ENCODE measurements at regions not wholly inside any gene's neighbourhood (a gene's known extent, or its start where the extent isn't known, plus 50 kb on each side); places are given as distances from the start of the nearest gene placed in this dataset.
A peak's percentile ranks its signal among the peaks of the same experiment; 100 is the strongest.

GRCh38 chr4:189792924-189793618 is 147.6 kb upstream of the FRG1 start:
- WGBS, 2 donors: 18 to 21% methylated on average over 20 of the region's 20 CpGs
- no peak overlapping the region for H3K4me3 ChIP-seq
- peak; percentile 93 to 99 (median 96) for ATAC-seq
- no peaks in the 10 kb centered on the region for H3K9me3 ChIP-seq
- H3K27me3 ChIP-seq: no peaks in the 10 kb centered on the region
- no peak for FAIRE-seq
- DNase-seq: peak; percentile 41 to 87 (median 76)
- H3K27ac ChIP-seq: no peak overlapping the region
- TF ChIP-seq CTCF (IDR thresholded peaks at IDR 0.05): peak; percentile 85 to 97 (median 95)
- intact Hi-C loops (cut with DNase I): no loop called here
- H3K4me1 ChIP-seq: no peaks in the 10 kb centered on the region
- no peaks in the 10 kb centered on the region for H3K36me3 ChIP-seq

GRCh38 chr4:189800545-189801088 is 140.1 kb upstream of the FRG1 start:
- Histone ChIP-seq H3K4me3 (no peak overlapping the region), H3K4me1 (no peaks in the 10 kb centered on the region), H3K9me3 (no peaks in the 10 kb centered on the region), H3K27me3 (no peaks in the 10 kb centered on the region), H3K27ac (no peak overlapping the region), H3K36me3 (no peaks in the 10 kb centered on the region)
- intact Hi-C loops (cut with DNase I): no loop called here
- no peak for TF ChIP-seq CTCF (IDR thresholded peaks at IDR 0.05)
- FAIRE-seq (no peak), ATAC-seq (no peak), DNase-seq (no peak)
- 71 to 74% methylated on average over 5 of the region's 5 CpGs for WGBS, 2 donors

GRCh38 chr4:189802884-189803283 is 137.8 kb upstream of the FRG1 start:
- Histone ChIP-seq H3K36me3 (no peaks in the 10 kb centered on the region), H3K27me3 (no peaks in the 10 kb centered on the region), H3K4me3 (no peak overlapping the region), H3K4me1 (no peaks in the 10 kb centered on the region), H3K27ac (no peak overlapping the region), H3K9me3 (no peaks in the 10 kb centered on the region)
- DNase-seq: no peak
- FAIRE-seq: no peak
- intact Hi-C loops (cut with DNase I): no loop called here
- ATAC-seq: no peak
- 69 to 70% methylated on average over 5 of the region's 5 CpGs for WGBS, 2 donors
- TF ChIP-seq CTCF (IDR thresholded peaks at IDR 0.05): no peak

- H3K27ac ChIP-seq: no peak overlapping the region
- DNase-seq (no peak), ATAC-seq (no peak), FAIRE-seq (no peak)
- intact Hi-C loops (cut with DNase I): no loop called here
- no peaks in the 10 kb centered on the region for H3K9me3 ChIP-seq
- H3K36me3 ChIP-seq: no peaks in the 10 kb centered on the region
- H3K4me1 ChIP-seq: no peaks in the 10 kb centered on the region
- no peaks in the 10 kb centered on the region for H3K27me3 ChIP-seq
- 44 to 59% methylated on average over 5 of the region's 5 CpGs for whole genome bisulfite sequencing, 2 donors
- TF ChIP-seq CTCF (IDR thresholded peaks at IDR 0.05): no peak
- H3K4me3 ChIP-seq: no peak overlapping the region
Observed at GRCh38 chr4:189804894-189805293, 135.8 kb upstream of the FRG1 start.

- 80 to 81% methylated on average over 6 of the region's 6 CpGs for WGBS, 2 donors
- FAIRE-seq (no peak), ATAC-seq (no peak), DNase-seq (no peak)
- no peak overlapping the region for H3K4me3 ChIP-seq
- H3K4me1 ChIP-seq: no peaks in the 10 kb centered on the region
- H3K27me3 ChIP-seq: no peaks in the 10 kb centered on the region
- H3K9me3 ChIP-seq: no peaks in the 10 kb centered on the region
- H3K36me3 ChIP-seq: no peaks in the 10 kb centered on the region
- no peak for TF ChIP-seq CTCF (IDR thresholded peaks at IDR 0.05)
- no peak overlapping the region for H3K27ac ChIP-seq
- intact Hi-C loops (cut with DNase I): no loop called here
Observed at GRCh38 chr4:189806506-189806905, 134.2 kb upstream of the FRG1 start.

All from pancreas (tissue), 10 donors.